Effector CD4-positive, alpha-beta T cell (primary cell): ENCODE measurements at regions not wholly inside any gene's neighbourhood (a gene's known extent, or its start where the extent isn't known, plus 50 kb on each side); places are given as distances from the start of the nearest gene placed in this dataset.
"Not testable (repeated sequence)": the region's sequence is repeated elsewhere in the genome, so short reads cannot be mapped to it uniquely, and the experiment has no call there.

ENCODE experiments used
- DNase-seq: peaks from one replicate; pipeline ENCODE4 v3.0.0-alpha.2; 2020

- no peak for DNase-seq
These were observed 483.6 kb downstream of the GBE1 start for GRCh38 chr3:81277853-81278252.

- no peak for DNase-seq
These were observed 486.8 kb downstream of the GBE1 start for GRCh38 chr3:81274671-81275070.

GRCh38 chr3:81270603-81271379 lies 490.7 kb downstream of the GBE1 start:
- DNase-seq: no peak

- no peak for DNase-seq
These were observed 492.9 kb downstream of the GBE1 start for GRCh38 chr3:81268526-81268925.

GRCh38 chr3:81261996-81262395 lies 499.4 kb downstream of the GBE1 start:
- DNase-seq: no peak

- no peak for DNase-seq
These were observed 506.0 kb downstream of the GBE1 start for GRCh38 chr3:81255463-81255862.

GRCh38 chr3:81251096-81251495 lies 510.3 kb downstream of the GBE1 start:
- DNase-seq: no peak

GRCh38 chr3:81249540-81250029 lies 511.9 kb downstream of the GBE1 start:
- DNase-seq: no peak

GRCh38 chr3:81245501-81245900 lies 515.9 kb downstream of the GBE1 start:
- no peak for DNase-seq

- no peak for DNase-seq
These were observed 516.4 kb downstream of the GBE1 start for GRCh38 chr3:81245043-81245442.

GRCh38 chr3:81244231-81244630 lies 517.2 kb downstream of the GBE1 start:
- no peak for DNase-seq

GRCh38 chr3:81242871-81243270 lies 518.6 kb downstream of the GBE1 start:
- DNase-seq: no peak

GRCh38 chr3:81237181-81237580 lies 524.3 kb downstream of the GBE1 start:
- no peak for DNase-seq

GRCh38 chr3:81218023-81218422 lies 543.4 kb downstream of the GBE1 start:
- no peak for DNase-seq

GRCh38 chr3:81217101-81217500 lies 544.3 kb downstream of the GBE1 start:
- no peak for DNase-seq

- no peak for DNase-seq
These were observed 545.3 kb downstream of the GBE1 start for GRCh38 chr3:81216192-81216591.

GRCh38 chr3:81214631-81215030 lies 546.8 kb downstream of the GBE1 start:
- no peak for DNase-seq

- DNase-seq: no peak
These were observed 561.9 kb downstream of the GBE1 start for GRCh38 chr3:81199587-81199986.

GRCh38 chr3:81198756-81199155 lies 562.7 kb downstream of the GBE1 start:
- DNase-seq: no peak

- no peak for DNase-seq
These were observed 563.2 kb downstream of the GBE1 start for GRCh38 chr3:81198216-81198615.

GRCh38 chr3:81197386-81197785 lies 564.1 kb downstream of the GBE1 start:
- DNase-seq: no peak

GRCh38 chr3:81195478-81195877 lies 566.0 kb downstream of the GBE1 start:
- DNase-seq: no peak

GRCh38 chr3:81186412-81186811 lies 575.0 kb downstream of the GBE1 start:
- no peak for DNase-seq

- DNase-seq: not testable (repeated sequence)
These were observed 579.2 kb downstream of the GBE1 start for GRCh38 chr3:81182086-81182875.
